Tibial nerve (tissue), 4 donors: ENCODE measurements at regions not wholly inside any gene's neighbourhood (a gene's known extent, or its start where the extent isn't known, plus 50 kb on each side); places are given as distances from the start of the nearest gene placed in this dataset.

ENCODE experiments used
- DNase-seq, 2 donors: peaks; one replicate each; pipeline ENCODE4 v3.0.0-alpha.2; 2019; ENCODE audit warnings: low spot score in 2 of 2
- H3K27ac ChIP-seq, 4 donors: fragments of 200-600 bp; sonication (generic) in 3 of 4; one replicate each; pipeline ENCODE4 v1.5.1; 2017 to 2019; ENCODE audit warnings: mild to moderate bottlenecking in 1 of 4
- H3K27me3 ChIP-seq, 2 donors: fragments of 200-600 bp; sonication (generic) in 1 of 2; one replicate each; pipeline versions ENCODE4 v1.5.1 to v1.6.0; 2017 to 2019
- H3K36me3 ChIP-seq, 3 donors: fragments of 200-600 bp; sonication (generic); one replicate each; pipeline ENCODE4 v1.5.1; 2018 to 2019
- H3K4me1 ChIP-seq, 4 donors: fragments of 200-600 bp; sonication (generic) in 3 of 4; one replicate each; pipeline ENCODE4 v1.5.1; 2017 to 2019
- H3K4me3 ChIP-seq, 4 donors: fragments of 200-600 bp; sonication (generic) in 3 of 4; one replicate each; pipeline ENCODE4 v1.5.1; 2017 to 2019; ENCODE audit warnings: mild to moderate bottlenecking in 1 of 4, moderate library complexity in 1 of 4
- H3K9me3 ChIP-seq, 4 donors: fragments of 200-600 bp; sonication (generic) in 3 of 4; one replicate each; pipeline ENCODE4 v1.5.1; 2017 to 2019
- CTCF ChIP-seq, 5 experiments: fragments of 200-600 bp in 3 of 5; fragments of 450-650 bp in 2 of 5; sonication (generic) in 3 of 5; IDR thresholded peaks; one replicate each; pipeline ENCODE4 v1.5.1; 2016 to 2019; ENCODE audit warnings: antibody characterized with exemption in 5 of 5, mild to moderate bottlenecking in 3 of 5, moderate library complexity in 2 of 5
- EP300 ChIP-seq, 2 donors: sonication (generic); formaldehyde crosslinking; IDR thresholded peaks; one replicate each; pipeline ENCODE4 v1.6.1; 2017; ENCODE audit warnings: antibody characterized with exemption in 2 of 2, mild to moderate bottlenecking in 1 of 2
- POLR2A ChIP-seq, 2 donors: fragments of 450-650 bp; IDR thresholded peaks; one replicate each; pipeline ENCODE4 v1.6.1; 2017; ENCODE audit warnings: antibody characterized with exemption in 2 of 2, mild to moderate bottlenecking in 2 of 2, moderate library complexity in 2 of 2
- WGBS, 2 donors: methylation state at CpG; one replicate each; pipeline ENCODE4 v1.1.5; 2018; 5-methylcytosine and 5-hydroxymethylcytosine counted together

- Histone ChIP-seq H3K4me1 (peaks cover 0 to 31% (median 11%) of the 10 kb centered on the region in 4 donors), H3K27me3 (no peaks in the 10 kb centered on the region), H3K4me3 (no peak overlapping the region), H3K36me3 (no peaks in the 10 kb centered on the region), H3K9me3 (no peaks in the 10 kb centered on the region), H3K27ac (peak overlapping the region in 1 of 4 donors; percentile 38)
- no peak for TF ChIP-seq POLR2A (IDR thresholded peaks at IDR 0.05)
- no peak for TF ChIP-seq EP300 (IDR thresholded peaks at IDR 0.05)
- TF ChIP-seq CTCF (IDR thresholded peaks at IDR 0.05), result no peak
- DNase-seq, result no peak
- WGBS, 2 donors, result 55 to 57% methylated on average over 5 of the region's 5 CpGs
Measured at GRCh38 chr18:34650121-34650545, 60.0 kb upstream of the DTNA start.

- peaks cover 0 to 27% (median 10%) of the 10 kb centered on the region in 4 donors for H3K4me1 ChIP-seq
- H3K27ac ChIP-seq, result no peak overlapping the region
- 77 to 81% methylated on average over 6 of the region's 6 CpGs for WGBS, 2 donors
Measured at GRCh38 chr18:34651586-34652369, 58.3 kb upstream of the DTNA start.

GRCh38 chr18:34655131-34655530 lies 55.0 kb upstream of the DTNA start:
- Histone ChIP-seq H3K27ac (no peak overlapping the region), H3K9me3 (no peaks in the 10 kb centered on the region), H3K4me1 (peaks cover 0 to 32% (median 7%) of the 10 kb centered on the region in 4 donors), H3K27me3 (no peaks in the 10 kb centered on the region), H3K36me3 (no peaks in the 10 kb centered on the region), H3K4me3 (no peak overlapping the region)
- TF ChIP-seq EP300 (IDR thresholded peaks at IDR 0.05) (no peak), CTCF (IDR thresholded peaks at IDR 0.05) (no peak), POLR2A (IDR thresholded peaks at IDR 0.05) (no peak)
- 84 to 92% methylated on average over 2 of the region's 2 CpGs for WGBS, 2 donors
- no peak for DNase-seq

More at GRCh38 chr18:34651586-34652369, 58.3 kb upstream of the DTNA start:
- TF ChIP-seq CTCF (IDR thresholded peaks at IDR 0.05), result no peak
- no peak for TF ChIP-seq POLR2A (IDR thresholded peaks at IDR 0.05)
- no peak for DNase-seq
- Histone ChIP-seq H3K36me3 (no peaks in the 10 kb centered on the region), H3K4me3 (no peak overlapping the region), H3K9me3 (no peaks in the 10 kb centered on the region), H3K27me3 (no peaks in the 10 kb centered on the region)

GRCh38 chr18:34657860-34658500 lies 52.1 kb upstream of the DTNA start:
- DNase-seq, result no peak
- 67 to 68% methylated on average over 4 of the region's 4 CpGs for WGBS, 2 donors
- Histone ChIP-seq H3K4me3 (no peak overlapping the region), H3K27ac (peak overlapping the region in 2 of 4 donors; percentile 80 to 90), H3K36me3 (no peaks in the 10 kb centered on the region), H3K27me3 (no peaks in the 10 kb centered on the region), H3K9me3 (no peaks in the 10 kb centered on the region), H3K4me1 (peaks cover 0 to 38% (median 9%) of the 10 kb centered on the region in 4 donors)
- no peak for TF ChIP-seq POLR2A (IDR thresholded peaks at IDR 0.05)
- TF ChIP-seq EP300 (IDR thresholded peaks at IDR 0.05), result no peak
- TF ChIP-seq CTCF (IDR thresholded peaks at IDR 0.05), result no peak
